GM12892 (cell line): ENCODE measurements at regions not wholly inside any gene's neighbourhood (a gene's known extent, or its start where the extent isn't known, plus 50 kb on each side); places are given as distances from the start of the nearest gene placed in this dataset.

ENCODE experiments used
- POLR2A ChIP-seq: IDR thresholded peaks from 2 replicates; pipeline ENCODE4 v1.6.1; 2011; ENCODE audit warnings: low read depth, low read length, control low read depth
- POLR2AphosphoS5 ChIP-seq: IDR thresholded peaks from 2 replicates; pipeline ENCODE4 v1.6.1; 2011; ENCODE audit warnings: low read depth, low read length, control low read depth
- TAF1 ChIP-seq: IDR thresholded peaks from 2 replicates; pipeline ENCODE4 v1.6.1; 2011; ENCODE audit warnings: low read depth, mild to moderate bottlenecking, control low read depth, low read length, borderline replicate concordance

- TF ChIP-seq POLR2A (no peak), TAF1 (no peak), POLR2AphosphoS5 (no peak)
Observed at GRCh38 chr14:97021571-97022168, 224.5 kb downstream of the VRK1 start.
